Right lobe of liver (tissue), 4 donors: ENCODE measurements at regions not wholly inside any gene's neighbourhood (a gene's known extent, or its start where the extent isn't known, plus 50 kb on each side); places are given as distances from the start of the nearest gene placed in this dataset.

Source experiments
- CTCF ChIP-seq, 4 donors: fragments of 200-600 bp in 3 of 4; fragments of 450-650 bp in 1 of 4; IDR thresholded peaks; one replicate each; pipeline versions ENCODE4 v1.5.1 to v1.8.0; 2016 to 2022; ENCODE audit warnings: antibody characterized with exemption in 4 of 4, mild to moderate bottlenecking in 2 of 4
- POLR2A ChIP-seq: fragments of 450-650 bp; IDR thresholded peaks from one replicate; pipeline ENCODE4 v1.6.1; 2017; ENCODE audit warnings: antibody characterized with exemption, mild to moderate bottlenecking
- donor health status: DM: no; HTN: no; CAD: no.
- donor health status: DM: no; HTN: no; CAD: no.
- donor health status: DM: no; HTN: yes; CAD: no.

- no peak for TF ChIP-seq CTCF (IDR thresholded peaks at IDR 0.05)
- no peak for TF ChIP-seq POLR2A
These were observed 370.6 kb upstream of the REG3G start for GRCh38 chr2:78654941-78655340.
